ENCODE measurements at regions not wholly inside any gene's neighbourhood (a gene's known extent, or its start where the extent isn't known, plus 50 kb on each side); places are given as distances from the start of the nearest gene placed in this dataset.

- Histone ChIP-seq H3K4me3 (no peak overlapping the region), H3K27ac (no peak overlapping the region), H3K9me3 (replicated peaks in 1 of 3) (no peaks in the 10 kb centered on the region), H3K27me3 (no peaks in the 10 kb centered on the region), H3K4me1 (replicated peaks in 1 of 2) (no peaks in the 10 kb centered on the region), H3K36me3 (replicated peaks in 1 of 2) (no peaks in the 10 kb centered on the region)
- intact Hi-C loops (cut with DNase I): no loop called here
- no peak for DNase-seq
- WGBS, 4 donors: 84 to 97% (median 91%) methylated on average over 3 to 4 of the region's 4 CpGs
- no peak for TF ChIP-seq POLR2A (IDR thresholded peaks at IDR 0.05)
- TF ChIP-seq, protein P1, sequence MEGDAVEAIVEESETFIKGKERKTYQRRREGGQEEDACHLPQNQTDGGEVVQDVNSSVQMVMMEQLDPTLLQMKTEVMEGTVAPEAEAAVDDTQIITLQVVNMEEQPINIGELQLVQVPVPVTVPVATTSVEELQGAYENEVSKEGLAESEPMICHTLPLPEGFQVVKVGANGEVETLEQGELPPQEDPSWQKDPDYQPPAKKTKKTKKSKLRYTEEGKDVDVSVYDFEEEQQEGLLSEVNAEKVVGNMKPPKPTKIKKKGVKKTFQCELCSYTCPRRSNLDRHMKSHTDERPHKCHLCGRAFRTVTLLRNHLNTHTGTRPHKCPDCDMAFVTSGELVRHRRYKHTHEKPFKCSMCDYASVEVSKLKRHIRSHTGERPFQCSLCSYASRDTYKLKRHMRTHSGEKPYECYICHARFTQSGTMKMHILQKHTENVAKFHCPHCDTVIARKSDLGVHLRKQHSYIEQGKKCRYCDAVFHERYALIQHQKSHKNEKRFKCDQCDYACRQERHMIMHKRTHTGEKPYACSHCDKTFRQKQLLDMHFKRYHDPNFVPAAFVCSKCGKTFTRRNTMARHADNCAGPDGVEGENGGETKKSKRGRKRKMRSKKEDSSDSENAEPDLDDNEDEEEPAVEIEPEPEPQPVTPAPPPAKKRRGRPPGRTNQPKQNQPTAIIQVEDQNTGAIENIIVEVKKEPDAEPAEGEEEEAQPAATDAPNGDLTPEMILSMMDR (IDR thresholded peaks at IDR 0.05): no peak
Measured at GRCh38 chr22:27502327-27502726, 299.2 kb downstream of the MN1 start.

GRCh38 chr22:27504360-27505253 lies 296.9 kb downstream of the MN1 start:
- DNase-seq: no peak
- H3K27me3 ChIP-seq: no peaks in the 10 kb centered on the region
- WGBS, 4 donors: 50 to 68% (median 54%) methylated on average over 9 to 18 of the region's 18 CpGs
- TF ChIP-seq POLR2A (IDR thresholded peaks at IDR 0.05): no peak
- TF ChIP-seq, protein P1 (IDR thresholded peaks at IDR 0.05): no peak
- intact Hi-C loops (cut with DNase I): no loop called here
- H3K36me3 ChIP-seq (replicated peaks in 1 of 2): no peaks in the 10 kb centered on the region
- no peaks in the 10 kb centered on the region for H3K9me3 ChIP-seq (replicated peaks in 1 of 3)
- no peak overlapping the region for H3K27ac ChIP-seq
- no peaks in the 10 kb centered on the region for H3K4me1 ChIP-seq (replicated peaks in 1 of 2)
- no peak overlapping the region for H3K4me3 ChIP-seq

DNA sequence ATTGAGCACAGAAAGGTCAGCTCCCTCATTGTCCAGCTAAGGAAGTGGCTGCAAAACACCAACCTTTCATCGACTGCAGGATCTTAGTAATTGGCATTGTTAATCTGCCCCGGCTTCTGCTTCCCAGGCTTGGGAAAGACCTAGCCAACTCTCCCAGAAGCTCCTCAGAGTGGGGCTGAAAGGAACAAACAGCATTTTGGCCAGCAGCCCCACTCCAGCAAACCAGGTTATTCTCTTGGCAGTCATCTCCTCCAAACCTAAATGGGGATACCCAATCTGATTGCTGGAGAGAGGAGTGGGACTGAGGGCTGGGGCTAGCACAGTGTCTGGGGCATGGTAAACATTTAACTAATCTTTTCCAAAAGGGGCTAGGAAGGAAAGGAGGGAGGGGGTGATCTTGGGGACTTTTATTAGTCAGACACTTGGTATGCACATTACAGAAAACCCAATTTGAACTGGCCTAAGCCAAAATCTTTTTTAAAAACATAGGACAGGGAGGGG lies 294.4 kb downstream of the MN1 start:
- 64 to 100% (median 83%) methylated on average over 2 of the region's 2 CpGs for WGBS, 4 donors

GRCh38 chr22:27507935-27508526 lies 293.5 kb downstream of the MN1 start:
- Histone ChIP-seq H3K9me3 (replicated peaks in 1 of 3) (no peaks in the 10 kb centered on the region), H3K4me1 (replicated peaks in 1 of 2) (no peaks in the 10 kb centered on the region), H3K4me3 (no peak overlapping the region), H3K36me3 (replicated peaks in 1 of 2) (no peaks in the 10 kb centered on the region), H3K27ac (no peak overlapping the region), H3K27me3 (no peaks in the 10 kb centered on the region)
- intact Hi-C loops (cut with DNase I): no loop called here
- TF ChIP-seq, protein P1 (IDR thresholded peaks at IDR 0.05): no peak
- TF ChIP-seq POLR2A (IDR thresholded peaks at IDR 0.05): no peak
- DNase-seq: no peak
- WGBS, 4 donors: 59 to 75% (median 70%) methylated on average over 4 of the region's 4 CpGs

More for the DNA sequence above, 294.4 kb downstream of the MN1 start:
- Histone ChIP-seq H3K4me1 (replicated peaks in 1 of 2) (no peaks in the 10 kb centered on the region), H3K36me3 (replicated peaks in 1 of 2) (no peaks in the 10 kb centered on the region), H3K9me3 (replicated peaks in 1 of 3) (no peaks in the 10 kb centered on the region), H3K4me3 (no peak overlapping the region), H3K27me3 (no peaks in the 10 kb centered on the region), H3K27ac (no peak overlapping the region)
- intact Hi-C loops (cut with DNase I): no loop called here
- no peak for DNase-seq
- TF ChIP-seq, protein P1 (IDR thresholded peaks at IDR 0.05): no peak
- TF ChIP-seq POLR2A (IDR thresholded peaks at IDR 0.05): no peak

All from adrenal gland (tissue), 9 donors.